ENCODE measurements at regions not wholly inside any gene's neighbourhood (a gene's known extent, or its start where the extent isn't known, plus 50 kb on each side); places are given as distances from the start of the nearest gene placed in this dataset.

DNA sequence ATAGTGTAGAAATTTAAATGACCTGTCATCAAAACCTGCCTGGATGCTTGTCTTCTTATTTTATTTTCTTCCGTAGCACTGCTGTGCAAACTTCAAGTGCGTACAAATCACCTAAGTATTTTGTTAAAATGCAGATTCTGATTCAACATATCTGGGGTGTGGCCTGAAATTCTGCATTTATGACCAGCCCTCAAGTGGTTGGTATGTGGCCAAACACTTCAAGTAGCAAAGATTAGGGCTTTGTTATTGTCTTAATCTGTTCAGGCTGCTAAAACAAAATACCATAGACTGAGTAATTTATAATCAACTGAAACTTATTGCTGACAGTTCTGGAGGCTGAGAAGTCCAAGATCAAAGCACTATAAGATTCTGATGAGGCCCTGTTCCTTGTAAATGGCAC is 97.6 kb upstream of the LRRC3B start:
- ATAC-seq, result no peak

DNA sequence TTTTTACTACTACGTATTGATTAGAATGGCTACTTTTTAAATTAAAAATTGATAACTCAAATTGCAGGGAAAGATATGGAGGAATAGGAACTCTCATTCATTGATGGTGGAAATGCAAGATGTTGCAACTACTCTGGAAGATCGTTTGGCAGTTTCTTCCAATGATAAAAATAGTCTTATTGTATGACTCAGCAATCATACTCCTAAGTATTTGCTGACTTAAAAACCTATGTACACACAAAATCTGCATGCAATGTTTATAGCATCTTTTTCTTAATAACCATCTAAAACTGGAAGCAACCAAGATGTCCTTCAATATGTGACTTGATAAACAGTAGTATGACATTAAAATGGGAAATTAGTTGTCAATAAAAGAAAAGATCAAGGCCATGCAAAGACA is 87.4 kb upstream of the LRRC3B start:
- no TSS peak for BruUV-seq (replicated peaks)
- Histone ChIP-seq H3K9me2 (replicated peaks; ENCODE audit: low read length) (no peaks in the 10 kb centered on the region), H2AFZ (ENCODE audit: low read length) (no peak overlapping the region), H3K27me3 (ENCODE audit: low read length) (no peaks in the 10 kb centered on the region), H3K79me2 (ENCODE audit: low read length) (no peaks in the 10 kb centered on the region), H3K4me3 (ENCODE audit: low read length) (no peak overlapping the region), H3K4me2 (ENCODE audit: low read length) (no peak overlapping the region), H3K9me3 (ENCODE audit: low read length) (peaks cover 10% of the 10 kb centered on the region), H3K9ac (ENCODE audit: low read length) (no peak overlapping the region), H3K4me1 (ENCODE audit: insufficient read depth, low read length) (no peaks in the 10 kb centered on the region), H3K36me3 (ENCODE audit: low read depth, low read length) (no peaks in the 10 kb centered on the region), H3K27ac (ENCODE audit: low read length) (no peak overlapping the region), H3F3A (ENCODE audit: low read length, unreplicated experiment) (no peaks in the 10 kb centered on the region), H4K20me1 (ENCODE audit: low read length) (no peaks in the 10 kb centered on the region)
- POLR2A ChIA-PET (ENCODE audit: unreplicated experiment), result no interaction called here
- ATAC-seq (no peak), DNase-seq (no peak)
- CTCF ChIA-PET, result no interaction called here
- TF ChIP-seq, protein P1, sequence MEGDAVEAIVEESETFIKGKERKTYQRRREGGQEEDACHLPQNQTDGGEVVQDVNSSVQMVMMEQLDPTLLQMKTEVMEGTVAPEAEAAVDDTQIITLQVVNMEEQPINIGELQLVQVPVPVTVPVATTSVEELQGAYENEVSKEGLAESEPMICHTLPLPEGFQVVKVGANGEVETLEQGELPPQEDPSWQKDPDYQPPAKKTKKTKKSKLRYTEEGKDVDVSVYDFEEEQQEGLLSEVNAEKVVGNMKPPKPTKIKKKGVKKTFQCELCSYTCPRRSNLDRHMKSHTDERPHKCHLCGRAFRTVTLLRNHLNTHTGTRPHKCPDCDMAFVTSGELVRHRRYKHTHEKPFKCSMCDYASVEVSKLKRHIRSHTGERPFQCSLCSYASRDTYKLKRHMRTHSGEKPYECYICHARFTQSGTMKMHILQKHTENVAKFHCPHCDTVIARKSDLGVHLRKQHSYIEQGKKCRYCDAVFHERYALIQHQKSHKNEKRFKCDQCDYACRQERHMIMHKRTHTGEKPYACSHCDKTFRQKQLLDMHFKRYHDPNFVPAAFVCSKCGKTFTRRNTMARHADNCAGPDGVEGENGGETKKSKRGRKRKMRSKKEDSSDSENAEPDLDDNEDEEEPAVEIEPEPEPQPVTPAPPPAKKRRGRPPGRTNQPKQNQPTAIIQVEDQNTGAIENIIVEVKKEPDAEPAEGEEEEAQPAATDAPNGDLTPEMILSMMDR (conservative IDR thresholded peaks at IDR 0.05; ENCODE audit: low read depth, low read length), result no peak
- no peak for TF ChIP-seq EZH2phosphoT487 (IDR thresholded peaks at IDR 0.05; ENCODE audit: borderline replicate concordance, low read length)
- no peak for TF ChIP-seq EZH2 (IDR thresholded peaks at IDR 0.05; ENCODE audit: low read length, unreplicated experiment)
- intact Hi-C loops (cut with micrococcal nuclease), result no loop called here

More for the DNA sequence above, 97.6 kb upstream of the LRRC3B start:
- ChIA-PET CTCF (no interaction called here), POLR2A (ENCODE audit: unreplicated experiment) (no interaction called here)
- Histone ChIP-seq H3K4me3 (ENCODE audit: low read length) (no peak overlapping the region), H3K9me3 (ENCODE audit: low read length) (0 out of 2 replicates have a peak, but pooled peaks cover 20% of the 10 kb centered on the region), H3K4me2 (ENCODE audit: low read length) (no peak overlapping the region), H2AFZ (ENCODE audit: low read length) (no peak overlapping the region), H3K79me2 (ENCODE audit: low read length) (no peaks in the 10 kb centered on the region), H3K9ac (ENCODE audit: low read length) (no peak overlapping the region), H3K27me3 (ENCODE audit: low read length) (no peaks in the 10 kb centered on the region), H3K9me2 (replicated peaks; ENCODE audit: low read length) (no peaks in the 10 kb centered on the region), H4K20me1 (ENCODE audit: low read length) (no peaks in the 10 kb centered on the region), H3K27ac (ENCODE audit: low read length) (no peak overlapping the region), H3K4me1 (ENCODE audit: insufficient read depth, low read length) (no peaks in the 10 kb centered on the region), H3K36me3 (ENCODE audit: low read depth, low read length) (no peaks in the 10 kb centered on the region), H3F3A (ENCODE audit: low read length, unreplicated experiment) (no peaks in the 10 kb centered on the region)
- BruUV-seq (replicated peaks), result no TSS peak
- DNase-seq, result no peak
- intact Hi-C loops (cut with micrococcal nuclease), result no loop called here
- no peak for TF ChIP-seq EZH2 (IDR thresholded peaks at IDR 0.05; ENCODE audit: low read length, unreplicated experiment)
- TF ChIP-seq, protein P1 (conservative IDR thresholded peaks at IDR 0.05; ENCODE audit: low read depth, low read length), result no peak
- no peak for TF ChIP-seq EZH2phosphoT487 (IDR thresholded peaks at IDR 0.05; ENCODE audit: borderline replicate concordance, low read length)

DNA sequence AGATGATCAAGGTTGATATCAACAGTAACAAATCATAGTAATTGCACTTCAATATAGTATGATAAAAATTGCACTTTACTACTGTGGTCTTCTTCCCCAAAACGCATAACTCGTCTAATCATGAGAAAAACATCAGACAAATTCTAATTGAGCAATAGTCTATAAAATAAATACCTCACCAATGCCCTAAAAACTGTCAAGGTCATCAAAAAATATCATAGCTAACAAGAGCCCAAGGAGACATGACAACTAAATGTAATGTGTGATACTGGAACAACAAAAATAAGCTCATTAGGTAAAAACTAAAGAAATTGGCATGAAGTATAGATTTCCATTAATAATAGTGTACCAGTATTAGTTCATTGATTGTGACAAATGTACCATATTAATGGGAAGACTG is 85.6 kb upstream of the LRRC3B start:
- BruUV-seq (replicated peaks), result no TSS peak
- H3K27me3 ChIP-seq (ENCODE audit: low read length), result no peaks in the 10 kb centered on the region
- H3K27ac ChIP-seq (ENCODE audit: low read length), result no peak overlapping the region
- H4K20me1 ChIP-seq (ENCODE audit: low read length), result no peaks in the 10 kb centered on the region
- no peak for DNase-seq
- peaks cover 10% of the 10 kb centered on the region for H3K9me3 ChIP-seq (ENCODE audit: low read length)
- ChIA-PET POLR2A (ENCODE audit: unreplicated experiment) (no interaction called here), CTCF (no interaction called here)
- no peaks in the 10 kb centered on the region for H3K79me2 ChIP-seq (ENCODE audit: low read length)
- intact Hi-C loops (cut with micrococcal nuclease), result no loop called here
- H3K36me3 ChIP-seq (ENCODE audit: low read depth, low read length), result no peaks in the 10 kb centered on the region
- no peaks in the 10 kb centered on the region for H3F3A ChIP-seq (ENCODE audit: low read length, unreplicated experiment)
- H3K4me1 ChIP-seq (ENCODE audit: insufficient read depth, low read length), result no peaks in the 10 kb centered on the region
- no peak overlapping the region for H2AFZ ChIP-seq (ENCODE audit: low read length)
- no peak overlapping the region for H3K9ac ChIP-seq (ENCODE audit: low read length)
- H3K4me2 ChIP-seq (ENCODE audit: low read length), result no peak overlapping the region
- H3K4me3 ChIP-seq (ENCODE audit: low read length), result no peak overlapping the region
- ATAC-seq, result no peak
- no peaks in the 10 kb centered on the region for H3K9me2 ChIP-seq (replicated peaks; ENCODE audit: low read length)
- TF ChIP-seq, protein P1 (conservative IDR thresholded peaks at IDR 0.05; ENCODE audit: low read depth, low read length), result no peak
- TF ChIP-seq EZH2 (IDR thresholded peaks at IDR 0.05; ENCODE audit: low read length, unreplicated experiment) (no peak), EZH2phosphoT487 (IDR thresholded peaks at IDR 0.05; ENCODE audit: borderline replicate concordance, low read length) (no peak)
